Nephron (organoid): ENCODE measurements at regions not wholly inside any gene's neighbourhood (a gene's known extent, or its start where the extent isn't known, plus 50 kb on each side); places are given as distances from the start of the nearest gene placed in this dataset.
"Not testable (repeated sequence)": the region's sequence is repeated elsewhere in the genome, so short reads cannot be mapped to it uniquely, and the experiment has no call there.

Experiments
- H3K27ac Mint-ChIP-seq, 3 experiments: 2 replicates each; pipeline ENCODE4 v1.8.0; 2020; ENCODE audit warnings: mixed read lengths in 3 of 3, mild to moderate bottlenecking in 2 of 3, moderate library complexity in 1 of 3
- H3K27me3 Mint-ChIP-seq: 2 replicates; pipeline ENCODE4 v1.8.0; 2021; ENCODE audit warnings: low read depth, mild to moderate bottlenecking, moderate library complexity, mixed read lengths
- H3K36me3 Mint-ChIP-seq: 2 replicates; pipeline ENCODE4 v1.8.0; 2020; ENCODE audit warnings: low read depth, mixed read lengths
- H3K4me1 Mint-ChIP-seq: 2 replicates; pipeline ENCODE4 v1.8.0; 2020; ENCODE audit warnings: mixed read lengths
- H3K4me3 Mint-ChIP-seq, 3 experiments: 2 replicates each; pipeline ENCODE4 v1.8.0; 2020; ENCODE audit warnings: mild to moderate bottlenecking in 3 of 3, mixed read lengths in 3 of 3, moderate library complexity in 2 of 3
- H3K9me3 Mint-ChIP-seq: 2 replicates; pipeline ENCODE4 v1.8.0; 2020; ENCODE audit warnings: mixed read lengths
- CTCF ChIP-seq, 3 experiments: fragments of 200-600 bp; sonication (generic); IDR thresholded peaks; one replicate each; pipeline ENCODE4 v1.5.0; 2021; ENCODE audit warnings: antibody characterized with exemption in 3 of 3; ENCODE audit not compliant: unreplicated experiment in 3 of 3

GRCh38 chr21:17250778-17251241, 262.0 kb upstream of the CXADR start:
- Mint-ChIP-seq H3K4me1 (peaks cover 5% of the 10 kb centered on the region), H3K27me3 (no peaks in the 10 kb centered on the region), H3K4me3 (no peak overlapping the region), H3K9me3 (peaks cover 5% of the 10 kb centered on the region), H3K36me3 (no peaks in the 10 kb centered on the region), H3K27ac (peak overlapping the region in 2 of 3 experiments; percentile 23 to 41)
- TF ChIP-seq CTCF (IDR thresholded peaks at IDR 0.05; ENCODE audit: unreplicated experiment in 3 of 3) = no peak

- Mint-ChIP-seq H3K9me3 (no peaks in the 10 kb centered on the region), H3K27me3 (no peaks in the 10 kb centered on the region), H3K4me3 (no peak overlapping the region), H3K4me1 (no peaks in the 10 kb centered on the region), H3K27ac (no peak overlapping the region), H3K36me3 (no peaks in the 10 kb centered on the region)
- TF ChIP-seq CTCF (IDR thresholded peaks at IDR 0.05; ENCODE audit: unreplicated experiment in 3 of 3) = no peak
These were observed 255.1 kb upstream of the CXADR start for GRCh38 chr21:17257784-17258183.

- Mint-ChIP-seq H3K27ac (peak overlapping the region; percentile 84 to 97 (median 91)), H3K36me3 (no peaks in the 10 kb centered on the region), H3K4me1 (peaks cover 16% of the 10 kb centered on the region), H3K4me3 (no peak overlapping the region), H3K9me3 (no peaks in the 10 kb centered on the region), H3K27me3 (no peaks in the 10 kb centered on the region)
- TF ChIP-seq CTCF (IDR thresholded peaks at IDR 0.05; ENCODE audit: unreplicated experiment in 3 of 3) = no peak
These were observed 248.7 kb upstream of the CXADR start for GRCh38 chr21:17264182-17264581.

GRCh38 chr21:17269760-17270159, 243.1 kb upstream of the CXADR start:
- Mint-ChIP-seq H3K9me3 (peaks cover 21% of the 10 kb centered on the region), H3K27ac (peak overlapping the region in 2 of 3 experiments; percentile 45 to 56), H3K4me3 (no peak overlapping the region), H3K36me3 (no peaks in the 10 kb centered on the region), H3K4me1 (peaks cover 17% of the 10 kb centered on the region), H3K27me3 (no peaks in the 10 kb centered on the region)
- no peak for TF ChIP-seq CTCF (IDR thresholded peaks at IDR 0.05; ENCODE audit: unreplicated experiment in 3 of 3)

- Mint-ChIP-seq H3K27ac (peak overlapping the region; percentile 45 to 64 (median 56)), H3K4me1 (peaks cover 17% of the 10 kb centered on the region), H3K27me3 (no peaks in the 10 kb centered on the region), H3K9me3 (peaks cover 24% of the 10 kb centered on the region), H3K36me3 (no peaks in the 10 kb centered on the region), H3K4me3 (no peak overlapping the region)
- peak; percentile 62 to 73 (median 66) for TF ChIP-seq CTCF (IDR thresholded peaks at IDR 0.05; ENCODE audit: unreplicated experiment in 3 of 3)
These were observed 242.6 kb upstream of the CXADR start for GRCh38 chr21:17270229-17270628.

- no peak overlapping the region for H3K4me3 Mint-ChIP-seq
These were observed 233.2 kb upstream of the CXADR start for GRCh38 chr21:17279663-17280062.

GRCh38 chr21:17293016-17293562, 219.8 kb upstream of the CXADR start:
- not testable (repeated sequence) for H3K4me1 Mint-ChIP-seq, H3K4me3 Mint-ChIP-seq, H3K36me3 Mint-ChIP-seq, H3K27me3 Mint-ChIP-seq, H3K27ac Mint-ChIP-seq
- peaks cover 54% of the 10 kb centered on the region for H3K9me3 Mint-ChIP-seq

More at GRCh38 chr21:17279663-17280062, 233.2 kb upstream of the CXADR start:
- Mint-ChIP-seq H3K4me1 (no peaks in the 10 kb centered on the region), H3K27me3 (no peaks in the 10 kb centered on the region), H3K27ac (no peak overlapping the region), H3K36me3 (no peaks in the 10 kb centered on the region), H3K9me3 (peaks cover 58% of the 10 kb centered on the region)
- no peak for TF ChIP-seq CTCF (IDR thresholded peaks at IDR 0.05; ENCODE audit: unreplicated experiment in 3 of 3)
